CD4-positive, alpha-beta T cell treated with Interleukin-4 for 4 hours (primary cell): ENCODE measurements at regions not wholly inside any gene's neighbourhood (a gene's known extent, or its start where the extent isn't known, plus 50 kb on each side); places are given as distances from the start of the nearest gene placed in this dataset.

Source experiments
- DNase-seq: peaks from one replicate; pipeline ENCODE4 v3.0.0-alpha.2; 2020

DNA sequence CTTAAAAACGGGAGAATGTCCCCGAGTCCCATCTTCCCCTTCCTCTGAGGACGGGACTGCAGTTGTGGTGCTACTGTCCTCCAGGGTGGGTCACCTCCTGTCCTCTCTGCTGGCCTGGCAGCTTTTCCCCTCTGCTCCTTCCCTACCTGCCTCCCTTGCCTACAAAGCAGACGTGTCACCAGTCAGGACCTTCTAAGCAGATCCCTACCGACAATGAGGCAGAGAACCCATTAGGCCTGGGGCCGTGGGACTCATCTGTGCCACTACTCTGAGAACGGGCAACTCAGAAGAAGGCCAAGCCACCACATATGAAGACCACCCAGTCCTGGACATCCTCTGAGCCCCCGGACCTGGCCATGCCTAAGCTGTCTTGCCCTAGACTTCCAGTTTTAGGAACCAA lies 103.0 kb upstream of the TEX51 start:
- DNase-seq = no peak

DNA sequence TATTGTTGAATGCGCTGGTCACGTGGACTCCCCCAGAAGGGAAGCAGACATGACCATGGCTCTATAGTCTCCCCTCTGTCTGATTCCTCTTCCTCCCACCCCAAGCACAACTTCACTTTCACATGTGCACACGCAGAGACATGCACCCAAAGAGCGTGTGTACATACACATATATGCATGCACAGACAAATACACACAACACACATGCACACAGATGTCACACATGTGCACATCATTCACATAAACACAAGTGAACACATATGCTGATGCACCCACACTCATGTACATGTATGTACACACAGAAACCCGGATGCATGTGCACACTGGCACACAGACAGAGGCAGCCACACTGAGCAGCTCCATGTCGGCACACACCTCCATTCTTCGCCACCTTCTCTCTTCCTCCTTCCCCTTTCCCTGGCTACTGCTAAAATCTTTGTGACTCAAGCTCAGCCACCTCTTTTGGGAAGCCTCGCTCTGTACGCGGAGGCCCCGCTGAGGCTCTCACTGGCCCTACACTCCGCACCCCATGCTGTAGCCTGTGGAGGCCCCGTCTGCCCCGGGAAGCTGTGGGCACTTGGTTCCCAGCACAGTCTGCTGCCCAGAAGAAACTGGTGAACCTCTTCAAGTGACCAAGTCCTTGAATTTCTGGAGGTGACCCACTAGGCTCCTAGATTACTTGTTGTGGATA lies 101.6 kb upstream of the TEX51 start:
- no peak for DNase-seq

DNA sequence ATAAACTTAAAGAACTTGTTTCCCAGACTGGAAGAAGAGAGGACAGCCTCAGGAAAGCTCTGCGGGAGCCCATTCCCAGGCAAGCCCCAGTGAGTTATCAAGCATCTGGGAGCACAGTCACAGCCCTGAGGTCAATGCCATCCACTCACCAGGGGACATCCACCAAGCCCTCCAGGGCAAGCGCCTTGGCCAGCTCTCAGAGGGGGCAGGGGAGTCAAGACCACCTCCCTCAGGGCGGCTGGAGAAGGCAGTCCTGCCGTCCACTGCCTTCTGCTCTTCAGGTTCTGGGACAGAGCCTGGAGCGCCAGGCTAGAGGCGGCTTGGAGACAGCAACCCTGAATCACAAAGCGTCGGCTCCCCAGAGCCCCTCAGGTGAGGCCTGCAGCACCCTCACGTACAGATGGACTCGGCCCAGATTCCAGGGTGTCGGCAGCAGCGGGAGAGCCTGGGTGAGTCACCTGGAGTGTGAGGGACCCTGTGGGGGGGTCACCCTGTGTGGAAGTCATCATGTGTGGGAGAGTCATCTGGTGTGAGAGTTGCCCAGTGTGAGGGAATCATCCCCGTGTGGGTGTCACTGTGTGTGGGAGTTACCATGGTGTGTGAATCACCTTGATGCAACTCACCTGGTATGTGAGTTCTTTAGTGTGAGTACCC lies 100.9 kb upstream of the TEX51 start:
- DNase-seq = no peak

DNA sequence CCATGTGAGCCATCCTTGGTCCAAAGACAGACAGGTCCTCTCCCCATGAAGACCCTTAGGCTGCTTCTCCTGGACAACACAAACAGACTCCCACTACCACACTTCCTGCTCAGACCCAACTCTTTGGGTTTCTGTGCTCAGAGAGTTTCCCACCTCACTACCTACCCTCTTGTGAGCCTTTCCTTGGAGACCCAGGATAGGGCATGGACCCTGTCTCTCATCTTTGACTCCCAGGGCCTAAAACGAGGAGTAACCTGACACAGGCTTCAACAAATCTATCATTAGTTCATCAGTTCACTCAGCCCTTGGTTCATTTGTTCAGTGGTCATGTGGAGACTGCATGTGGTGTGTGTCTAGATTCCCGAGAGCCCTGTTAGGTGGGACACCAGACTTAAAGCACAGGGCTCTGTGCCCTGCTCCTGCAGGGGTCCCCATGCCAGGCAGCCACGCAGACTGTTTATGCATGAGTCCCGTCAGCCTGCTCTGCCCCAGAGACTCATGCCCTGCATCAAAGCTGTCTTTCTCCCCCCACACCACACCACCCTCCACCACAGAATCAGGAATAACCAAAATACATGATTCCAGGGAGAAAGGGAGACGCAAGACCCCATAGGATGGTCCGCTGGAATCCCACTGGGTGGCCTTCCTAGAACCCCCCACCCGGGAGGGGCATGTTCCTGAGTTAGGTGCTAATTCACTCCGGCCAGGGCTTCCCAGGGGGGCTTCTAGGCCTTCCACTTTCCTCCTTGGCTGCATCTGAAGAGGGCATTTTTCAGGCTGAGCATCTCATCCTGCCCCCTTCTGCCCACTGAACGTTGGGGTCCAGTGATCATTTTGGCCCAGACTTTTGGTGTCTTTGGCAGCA lies 100.2 kb upstream of the TEX51 start:
- no peak for DNase-seq

DNA sequence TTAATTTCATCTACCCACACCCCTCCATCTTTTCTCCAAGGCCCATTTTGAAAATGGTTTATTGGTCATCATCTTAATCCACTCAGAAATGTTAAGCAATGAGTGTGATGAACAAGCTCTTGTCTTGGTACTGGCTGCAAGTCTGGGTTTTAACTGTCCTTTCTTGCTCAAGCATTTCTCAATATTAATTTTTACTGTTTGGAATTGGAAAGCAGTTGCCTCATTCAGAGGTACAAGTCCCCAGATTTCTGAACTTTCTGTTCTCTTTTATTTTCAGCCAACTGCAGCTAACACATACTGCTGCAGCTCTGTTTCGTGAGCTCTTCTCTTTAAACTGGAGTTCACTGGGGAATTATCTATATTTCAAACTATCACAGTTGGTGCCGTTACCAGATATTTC lies 99.4 kb upstream of the TEX51 start:
- no peak for DNase-seq

DNA sequence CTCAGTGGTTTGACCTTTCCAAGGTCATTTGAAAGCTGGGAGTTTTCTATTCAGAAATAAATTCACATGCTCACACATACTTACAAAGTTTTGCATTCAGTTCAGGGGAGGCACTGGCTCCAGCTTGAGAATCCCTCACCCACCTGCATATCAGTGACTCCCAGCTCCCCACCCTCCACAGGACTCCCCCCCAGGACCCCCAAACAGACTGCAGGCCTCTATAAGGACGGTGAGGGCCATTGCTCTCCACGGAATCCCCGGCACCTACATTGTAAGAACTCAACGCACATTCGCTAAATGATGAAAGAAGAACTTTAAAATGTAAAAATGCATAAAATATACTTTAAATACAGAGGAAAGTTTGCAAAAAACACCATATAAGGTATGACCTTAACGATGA lies 97.2 kb upstream of the TEX51 start:
- DNase-seq = no peak

DNA sequence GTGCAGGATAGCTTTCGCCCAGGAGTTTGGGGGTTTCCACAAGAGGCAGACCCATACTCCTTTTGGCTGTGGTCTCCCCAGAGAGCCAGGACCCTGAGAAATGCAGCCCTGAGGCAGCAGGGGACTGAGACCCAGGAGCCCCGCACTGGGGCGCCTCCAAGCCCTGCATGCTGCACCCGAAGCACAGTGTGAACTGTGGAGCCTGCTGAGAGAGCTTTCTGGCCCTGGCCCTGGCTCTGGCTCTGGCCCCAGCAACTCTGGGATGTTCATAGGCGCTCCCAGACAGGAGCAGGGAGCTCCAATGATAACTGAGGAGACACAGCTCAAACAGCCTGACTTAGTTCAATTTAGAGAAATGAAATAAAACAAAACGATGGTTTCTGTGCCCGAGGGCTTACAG lies 96.4 kb upstream of the TEX51 start:
- no peak for DNase-seq

DNA sequence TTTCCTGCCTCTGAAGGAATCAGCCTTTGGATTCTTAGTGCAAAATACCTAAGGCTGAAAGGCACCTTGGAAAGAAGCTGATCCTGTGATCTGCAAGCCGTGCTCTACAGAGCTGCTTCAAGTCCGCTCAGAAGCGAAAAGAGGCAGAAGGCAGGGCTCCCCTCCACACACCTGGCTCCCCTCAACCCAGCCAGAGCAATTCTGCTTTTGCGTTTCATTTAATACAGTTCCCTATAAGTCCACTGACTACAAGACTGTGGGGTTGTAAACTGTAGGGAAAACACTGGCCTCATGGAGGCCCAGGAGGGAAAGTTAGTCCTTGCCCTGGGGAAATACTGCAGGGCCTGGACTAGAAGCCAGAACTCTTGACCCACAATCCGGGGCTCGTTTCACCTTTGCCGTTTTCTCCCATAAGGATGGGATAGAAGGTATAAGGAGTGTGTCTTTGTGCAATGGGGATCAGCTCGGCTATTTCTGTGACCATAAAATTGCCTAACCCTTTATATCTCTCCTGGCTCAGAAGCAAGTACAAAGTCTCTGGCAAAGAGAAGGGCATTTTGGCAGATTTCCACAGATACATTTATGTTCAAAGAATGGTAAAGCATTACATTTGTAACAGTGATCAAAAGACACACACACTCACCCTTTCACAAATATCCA lies 95.8 kb upstream of the TEX51 start:
- DNase-seq = no peak

DNA sequence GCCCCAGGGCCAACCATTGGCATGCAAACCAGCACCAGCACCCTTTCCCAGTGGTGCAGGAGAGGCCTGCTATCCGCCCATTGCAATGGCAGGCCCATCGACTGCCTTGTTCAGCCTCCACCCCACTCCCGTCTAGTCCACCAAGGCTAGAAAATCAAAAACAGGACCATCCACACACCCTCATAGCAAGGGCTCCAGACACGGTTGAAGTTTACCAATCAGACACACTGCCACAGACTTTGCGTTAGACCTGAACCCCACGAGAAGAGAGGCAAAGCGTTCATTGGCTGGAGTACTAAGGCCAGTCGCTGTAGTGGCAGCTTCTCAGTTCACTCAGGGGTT lies 95.3 kb upstream of the TEX51 start:
- no peak for DNase-seq

DNA sequence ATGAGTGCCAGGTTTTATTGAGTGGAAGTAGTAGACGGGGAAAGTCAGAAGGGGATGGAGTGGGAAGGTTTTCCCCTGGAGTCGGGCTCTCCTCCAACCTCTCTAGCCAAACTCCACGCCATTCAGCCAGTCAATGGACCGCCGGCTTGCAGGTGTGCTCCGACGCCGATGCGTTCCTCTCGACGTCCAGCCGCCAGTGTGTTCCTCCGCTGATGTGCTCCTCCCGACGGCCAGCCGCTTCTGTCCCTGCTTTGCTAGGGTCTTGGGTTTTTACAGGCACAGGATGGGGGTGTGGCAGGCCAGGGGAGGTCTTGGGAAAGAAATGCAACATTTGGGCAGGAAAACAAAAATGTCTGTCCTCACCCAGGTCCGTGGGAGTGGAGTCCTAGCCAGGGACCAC lies 94.3 kb upstream of the TEX51 start:
- no peak for DNase-seq

DNA sequence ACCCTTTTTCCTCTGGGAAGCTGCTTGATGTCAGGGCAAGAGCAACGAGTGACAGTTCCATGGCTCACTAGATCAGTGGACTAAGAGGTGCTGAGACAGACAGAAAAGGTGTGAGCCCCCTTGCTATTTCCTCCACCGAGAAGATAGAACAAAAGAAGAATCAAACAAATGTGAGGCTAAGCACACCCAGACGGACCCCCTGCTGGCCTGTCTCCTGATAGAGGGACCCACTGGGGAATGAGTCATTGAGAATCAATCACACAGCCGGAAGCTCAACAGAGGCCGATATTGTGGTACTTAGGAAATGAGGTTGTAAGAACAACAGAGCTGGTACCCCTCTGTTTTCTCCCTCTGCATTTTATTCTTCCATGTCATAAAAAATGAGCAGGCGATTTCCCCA lies 89.8 kb upstream of the TEX51 start:
- no peak for DNase-seq

DNA sequence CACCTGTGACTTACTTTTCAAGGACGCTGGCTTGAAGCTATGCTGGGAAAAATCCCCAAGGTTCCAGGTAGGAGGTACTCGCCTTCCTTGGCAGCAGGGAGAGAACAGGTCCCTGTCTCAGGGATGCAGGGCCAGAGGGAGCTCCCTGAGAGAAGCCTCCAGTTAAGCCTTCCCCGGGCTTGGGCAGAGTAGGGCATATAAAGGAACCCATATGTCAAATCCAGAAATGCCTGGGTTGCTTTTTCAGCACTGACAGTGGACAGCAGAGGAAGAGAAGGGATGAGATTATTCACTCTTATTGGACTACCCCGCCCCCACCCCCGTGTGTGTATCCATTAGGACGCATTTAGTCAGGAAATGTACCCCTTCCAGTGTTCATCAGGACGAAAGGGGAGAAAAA lies 89.3 kb upstream of the TEX51 start:
- no peak for DNase-seq

DNA sequence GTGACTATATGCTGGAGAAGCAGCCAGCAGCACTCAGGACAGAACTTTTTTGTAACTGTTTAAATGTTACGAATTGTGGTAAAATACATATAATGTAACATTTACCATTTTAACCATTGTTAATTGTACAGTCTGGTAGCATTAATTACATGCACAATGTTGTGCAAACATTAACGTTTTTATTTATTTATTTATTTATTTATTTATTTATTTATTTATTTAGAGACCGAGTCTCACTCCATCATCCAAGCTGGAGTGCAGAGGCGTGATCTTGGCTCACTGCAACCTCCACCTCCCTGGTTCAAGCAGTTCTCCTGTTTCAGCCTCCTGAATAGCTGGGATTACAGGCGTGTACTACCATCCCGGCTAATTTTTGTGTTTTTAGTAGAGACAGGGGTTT lies 88.7 kb upstream of the TEX51 start:
- DNase-seq = no peak

DNA sequence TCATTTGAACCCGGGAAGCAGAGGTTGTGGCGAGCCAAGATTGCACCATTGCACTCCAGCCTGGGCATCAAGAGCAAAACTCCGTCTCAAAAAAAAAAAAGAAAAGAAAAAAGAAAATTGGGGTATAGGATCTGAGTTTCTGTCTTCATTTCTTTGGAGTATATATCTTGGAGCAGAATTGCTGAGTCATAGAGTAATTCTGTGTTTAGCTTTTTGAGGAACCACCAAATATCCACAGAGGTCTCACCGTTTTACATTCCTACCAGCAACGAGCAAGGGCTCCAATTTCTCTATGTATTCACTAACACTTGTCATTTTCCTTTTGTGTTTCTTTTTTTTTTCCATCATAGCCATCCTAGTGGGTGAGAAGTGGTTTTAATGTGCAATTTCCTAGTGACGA lies 87.6 kb upstream of the TEX51 start:
- DNase-seq = no peak

DNA sequence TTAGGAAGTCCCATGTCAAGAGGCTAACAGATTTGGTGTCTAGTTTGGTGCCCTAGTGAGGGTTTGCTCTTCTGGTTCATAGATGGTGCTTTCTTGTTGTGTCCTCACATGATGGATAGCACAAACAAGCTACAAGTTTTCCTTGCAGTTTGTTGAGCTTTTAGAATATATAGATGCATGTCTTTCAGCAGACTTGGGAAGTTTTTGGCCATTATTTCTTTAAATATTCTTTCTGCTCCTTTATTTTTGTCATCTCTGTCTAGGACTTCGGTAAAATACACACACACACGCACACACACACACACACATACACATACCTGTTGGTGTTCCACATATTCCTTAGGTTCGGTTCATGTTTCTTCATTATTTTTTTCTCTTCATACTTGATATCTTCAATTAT lies 81.5 kb upstream of the TEX51 start:
- no peak for DNase-seq

DNA sequence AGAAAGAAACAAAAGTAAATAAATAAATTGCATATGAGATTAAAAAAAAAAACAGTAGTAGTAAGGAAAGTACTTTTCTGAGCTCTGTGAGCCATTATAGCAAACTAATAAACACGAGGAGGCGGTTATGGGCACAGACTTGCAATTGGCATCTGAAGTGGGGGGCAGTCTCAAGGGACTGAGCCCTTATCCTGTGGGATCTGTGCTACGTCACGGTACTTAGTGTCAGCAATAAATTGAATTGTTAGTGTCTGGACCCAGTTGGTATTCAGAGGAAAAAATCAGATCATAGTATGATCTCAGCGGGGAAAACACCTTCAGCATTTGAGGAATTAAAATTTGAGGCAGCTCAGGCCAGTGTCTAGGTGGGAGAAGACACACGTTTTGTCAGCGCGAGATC lies 76.6 kb upstream of the TEX51 start:
- DNase-seq = no peak

DNA sequence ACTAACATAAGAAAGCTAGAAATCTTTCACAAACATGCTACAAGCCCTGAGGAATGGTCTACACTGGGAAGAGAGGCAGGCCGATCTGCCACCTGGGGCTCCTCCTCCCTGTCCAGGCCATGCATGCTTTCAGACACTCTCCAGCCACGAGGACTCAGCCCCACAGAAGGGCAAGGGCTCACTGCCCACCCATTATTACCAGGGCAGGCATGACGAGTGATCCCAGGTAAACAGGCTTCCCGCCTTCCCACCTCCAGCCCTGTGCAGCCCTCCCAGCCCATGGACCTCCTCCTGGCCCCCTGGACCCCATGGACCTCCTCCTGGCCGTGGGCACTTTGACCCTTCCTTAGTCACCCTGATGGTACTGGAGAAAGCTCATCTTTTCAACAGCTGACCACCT lies 75.8 kb upstream of the TEX51 start:
- no peak for DNase-seq

DNA sequence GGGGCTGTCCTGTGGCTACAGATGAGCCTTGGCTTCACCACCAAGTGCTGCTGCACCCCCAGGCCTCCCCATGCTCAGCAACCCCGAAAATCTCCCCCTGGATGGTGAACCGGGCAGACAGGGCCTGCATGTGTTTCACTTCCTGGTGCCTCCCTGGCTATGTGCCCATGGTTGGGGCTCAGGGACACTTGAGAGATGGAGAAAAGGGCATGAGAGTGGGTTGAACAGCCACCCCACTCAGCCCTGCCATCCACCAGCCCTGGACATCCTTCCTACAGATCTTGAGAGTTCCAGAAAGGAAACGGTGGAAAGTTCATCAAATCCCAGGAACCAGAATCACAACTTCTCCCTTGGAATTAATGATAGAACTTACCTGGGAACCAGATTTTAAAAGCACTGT lies 74.7 kb upstream of the TEX51 start:
- DNase-seq = no peak

DNA sequence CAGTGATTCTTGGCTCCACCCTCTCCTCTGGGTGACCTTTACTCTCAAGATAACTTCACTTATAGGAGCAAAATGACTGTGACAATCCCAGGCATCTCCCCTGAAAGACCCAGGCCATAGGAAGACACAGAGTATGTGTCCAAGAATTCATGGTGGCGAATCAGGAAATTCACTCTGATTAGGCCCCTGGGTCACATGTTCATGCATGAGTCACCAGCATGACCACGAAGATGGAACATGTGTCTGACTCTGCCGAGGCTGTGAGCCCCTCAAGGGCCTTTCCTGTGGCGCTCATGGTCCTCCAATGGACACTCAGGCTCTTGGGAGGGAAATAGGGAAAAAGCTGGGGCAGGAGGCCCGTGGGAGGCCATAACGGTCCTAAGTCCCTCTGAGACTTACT lies 74.0 kb upstream of the TEX51 start:
- no peak for DNase-seq

DNA sequence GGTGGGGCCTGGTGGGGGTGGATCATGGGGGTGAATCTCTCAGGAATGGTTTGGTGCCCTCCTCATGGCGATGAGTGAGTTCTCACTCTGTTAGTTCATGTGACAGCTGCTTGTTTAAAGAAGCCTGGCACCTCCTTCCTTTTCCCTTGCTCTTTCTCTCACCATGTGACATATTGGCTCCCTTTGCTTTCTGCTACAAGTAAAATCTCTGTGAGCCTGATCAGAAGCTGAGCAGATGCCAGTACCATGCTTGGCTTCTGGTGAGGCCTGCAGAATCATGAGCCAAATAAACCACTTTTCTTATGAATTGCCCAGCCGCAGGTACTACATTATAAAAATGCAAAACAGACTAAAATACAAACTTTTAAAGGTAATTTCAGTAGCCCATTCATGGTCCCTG lies 73.4 kb upstream of the TEX51 start:
- DNase-seq = no peak

DNA sequence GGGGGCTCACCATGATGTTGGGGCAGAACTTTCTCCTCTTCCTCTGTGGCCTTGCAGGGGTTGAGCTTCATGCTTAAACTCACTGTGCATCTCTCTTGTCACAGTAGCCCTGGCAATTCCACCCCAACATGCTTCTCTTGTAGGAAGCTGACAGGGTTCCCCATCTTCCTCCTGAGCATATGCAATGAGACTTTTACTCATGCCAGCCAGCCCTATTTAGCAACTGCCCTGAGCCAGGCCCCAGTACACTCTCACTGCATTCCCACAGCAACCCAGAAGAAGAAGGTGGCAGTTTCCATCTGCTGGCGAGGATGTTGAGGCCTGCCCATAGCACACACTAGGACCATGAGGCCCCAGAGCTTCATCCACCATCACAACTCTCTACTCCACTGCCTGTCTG lies 72.2 kb upstream of the TEX51 start:
- no peak for DNase-seq

DNA sequence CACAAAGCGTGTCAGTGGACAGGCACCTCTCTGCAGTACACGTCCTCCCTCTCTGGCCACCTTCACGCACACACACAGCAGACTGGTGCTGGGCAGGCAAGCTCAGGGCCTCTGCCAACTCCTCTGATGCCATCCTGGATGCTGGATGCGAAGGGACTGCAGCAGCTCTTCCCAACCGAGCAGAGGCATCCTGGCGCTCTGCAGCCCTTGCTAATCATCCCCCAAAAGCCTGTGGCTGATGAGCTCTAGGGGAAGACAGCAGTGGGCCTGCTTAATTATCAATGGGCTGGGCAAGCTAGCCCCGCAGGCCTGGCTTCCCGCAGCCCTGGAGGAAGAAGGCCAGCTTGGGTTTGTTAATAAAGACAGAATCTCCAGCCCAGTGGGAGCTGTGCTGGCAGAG lies 71.3 kb upstream of the TEX51 start:
- no peak for DNase-seq

DNA sequence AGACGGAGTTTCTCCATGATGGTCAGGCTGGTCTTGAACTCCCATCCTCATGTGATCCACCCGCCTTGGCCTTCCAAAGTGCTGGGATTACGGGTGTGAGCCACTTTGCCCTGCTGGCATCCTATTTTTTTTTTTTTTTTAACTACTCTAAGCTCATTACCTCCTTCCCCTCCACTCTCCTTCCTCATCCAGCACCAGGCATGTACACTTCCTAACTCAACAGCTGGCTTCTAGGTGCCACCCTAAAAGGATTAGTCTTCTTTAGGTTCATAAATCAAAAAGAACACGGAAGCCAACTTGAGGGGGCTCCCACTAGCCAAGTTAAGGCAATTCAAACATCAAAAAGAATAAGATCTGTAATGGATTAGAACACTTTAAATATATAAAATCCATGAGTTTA lies 70.6 kb upstream of the TEX51 start:
- no peak for DNase-seq

DNA sequence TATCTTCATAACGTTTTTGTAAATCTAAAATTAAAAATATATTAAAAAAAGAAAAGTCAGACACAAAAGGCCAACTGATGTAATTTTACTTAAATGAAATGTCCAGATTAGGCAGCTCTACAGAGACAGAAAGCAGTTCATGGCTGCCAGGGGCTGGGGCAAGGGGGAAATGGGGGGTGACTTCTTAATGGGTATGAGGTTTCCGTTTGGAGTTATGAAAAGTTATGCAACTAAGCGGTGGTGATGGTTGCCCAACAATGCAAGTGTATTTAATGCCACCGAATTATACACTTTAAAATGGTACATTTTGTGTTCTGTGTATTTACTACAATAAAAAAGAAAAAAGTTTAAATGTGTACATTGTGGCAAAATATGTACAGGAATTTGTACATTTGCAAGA lies 70.2 kb upstream of the TEX51 start:
- no peak for DNase-seq
